HEK293 (cell line): ENCODE measurements at regions not wholly inside any gene's neighbourhood (a gene's known extent, or its start where the extent isn't known, plus 50 kb on each side); places are given as distances from the start of the nearest gene placed in this dataset.

Experiments
- ZNF133 ChIP-seq: fragments of 450-650 bp; formaldehyde crosslinking; IDR thresholded peaks from 2 replicates; pipeline ENCODE4 v1.5.1; 2016; ENCODE audit warnings: missing biosample characterization, missing genetic modification characterization
- ZNF274 ChIP-seq, 2 experiments: fragments of 200-500 bp in 1 of 2; fragments of 450-650 bp in 1 of 2; sonication (Bioruptor generic) in 1 of 2; formaldehyde crosslinking in 1 of 2; IDR thresholded peaks; 2 replicates each; pipeline versions ENCODE4 v1.5.1 to v1.6.1; 2014 to 2016; ENCODE audit warnings: borderline replicate concordance in 1 of 2, inconsistent platforms in 1 of 2, low read length in 1 of 2, missing biosample characterization in 1 of 2, missing genetic modification characterization in 1 of 2

GRCh38 chr6:134764741-134765140 is 185.2 kb downstream of the ALDH8A1 start:
- TF ChIP-seq ZNF274 (IDR thresholded peaks at IDR 0.05; ENCODE audit: low read length), result no peak
- no peak for TF ChIP-seq ZNF274 (tag by site-specific recombination; IDR thresholded peaks at IDR 0.05; ENCODE audit: borderline replicate concordance)
- TF ChIP-seq ZNF133, result no peak
